ENCODE measurements at regions not wholly inside any gene's neighbourhood (a gene's known extent, or its start where the extent isn't known, plus 50 kb on each side); places are given as distances from the start of the nearest gene placed in this dataset.

GRCh38 chr6:119604124-119604523 is 254.6 kb upstream of the MAN1A1 start:
- no peak for DNase-seq (ENCODE audit: low read depth in 2 of 2)

- no peak for DNase-seq (ENCODE audit: low read depth in 2 of 2)
Measured at GRCh38 chr6:119603501-119603900, 253.9 kb upstream of the MAN1A1 start.

- DNase-seq (ENCODE audit: low read depth in 2 of 2): no peak
Measured at GRCh38 chr6:119602215-119603178, 252.9 kb upstream of the MAN1A1 start.

- DNase-seq (ENCODE audit: low read depth in 2 of 2): no peak
Measured at GRCh38 chr6:119598883-119599282, 249.3 kb upstream of the MAN1A1 start.

GRCh38 chr6:119594907-119595306 is 245.3 kb upstream of the MAN1A1 start:
- no peak for DNase-seq (ENCODE audit: low read depth in 2 of 2)

GRCh38 chr6:119591235-119591634 is 241.7 kb upstream of the MAN1A1 start:
- no peak for DNase-seq (ENCODE audit: low read depth in 2 of 2)

GRCh38 chr6:119590066-119590465 is 240.5 kb upstream of the MAN1A1 start:
- no peak for DNase-seq (ENCODE audit: low read depth in 2 of 2)

- no peak for DNase-seq (ENCODE audit: low read depth in 2 of 2)
Measured at GRCh38 chr6:119587537-119587936, 238.0 kb upstream of the MAN1A1 start.

GRCh38 chr6:119586250-119586882 is 236.8 kb upstream of the MAN1A1 start:
- DNase-seq (ENCODE audit: low read depth in 2 of 2): no peak

- no peak for DNase-seq (ENCODE audit: low read depth in 2 of 2)
Measured at GRCh38 chr6:119584088-119584487, 234.5 kb upstream of the MAN1A1 start.

- no peak for DNase-seq (ENCODE audit: low read depth in 2 of 2)
Measured at GRCh38 chr6:119581220-119581619, 231.7 kb upstream of the MAN1A1 start.

- DNase-seq (ENCODE audit: low read depth in 2 of 2): no peak
Measured at GRCh38 chr6:119575721-119576120, 226.2 kb upstream of the MAN1A1 start.

- DNase-seq (ENCODE audit: low read depth in 2 of 2): no peak
Measured at GRCh38 chr6:119568580-119568979, 219.0 kb upstream of the MAN1A1 start.

- DNase-seq (ENCODE audit: low read depth in 2 of 2): no peak
Measured at GRCh38 chr6:119566546-119567260, 217.1 kb upstream of the MAN1A1 start.

- no peak for DNase-seq (ENCODE audit: low read depth in 2 of 2)
Measured at GRCh38 chr6:119565893-119566292, 216.3 kb upstream of the MAN1A1 start.

- DNase-seq (ENCODE audit: low read depth in 2 of 2): no peak
Measured at GRCh38 chr6:119562168-119562567, 212.6 kb upstream of the MAN1A1 start.

GRCh38 chr6:119559586-119559985 is 210.0 kb upstream of the MAN1A1 start:
- no peak for DNase-seq (ENCODE audit: low read depth in 2 of 2)

GRCh38 chr6:119557239-119557638 is 207.7 kb upstream of the MAN1A1 start:
- no peak for DNase-seq (ENCODE audit: low read depth in 2 of 2)

- no peak for DNase-seq (ENCODE audit: low read depth in 2 of 2)
Measured at GRCh38 chr6:119552021-119552420, 202.5 kb upstream of the MAN1A1 start.

- no peak for DNase-seq (ENCODE audit: low read depth in 2 of 2)
Measured at GRCh38 chr6:119547024-119547423, 197.5 kb upstream of the MAN1A1 start.

GRCh38 chr6:119545245-119545644 is 195.7 kb upstream of the MAN1A1 start:
- DNase-seq (ENCODE audit: low read depth in 2 of 2): no peak

Data from stimulated activated CD8-positive, alpha-beta memory T cell treated with anti-CD3 and anti-CD28 coated beads, Interleukin-2, amount 100 ng/mL, for 1 hour (primary cell).